IPS-18c (cell line): ENCODE measurements at regions not wholly inside any gene's neighbourhood (a gene's known extent, or its start where the extent isn't known, plus 50 kb on each side); places are given as distances from the start of the nearest gene placed in this dataset.
"Not testable (repeated sequence)": the region's sequence is repeated elsewhere in the genome, so short reads cannot be mapped to it uniquely, and the experiment has no call there.

Source experiments
- H3K4me3 ChIP-seq: 2 replicates; pipeline ENCODE4 v1.7.0; 2013; ENCODE audit warnings: low read depth, mild to moderate bottlenecking, low read length, moderate library complexity; ENCODE audit not compliant: insufficient read depth
- H3K9me3 ChIP-seq: one replicate; pipeline ENCODE4 v1.6.1; 2013; ENCODE audit warnings: mild to moderate bottlenecking, low read length, moderate library complexity; ENCODE audit not compliant: control insufficient read depth, insufficient read depth

DNA sequence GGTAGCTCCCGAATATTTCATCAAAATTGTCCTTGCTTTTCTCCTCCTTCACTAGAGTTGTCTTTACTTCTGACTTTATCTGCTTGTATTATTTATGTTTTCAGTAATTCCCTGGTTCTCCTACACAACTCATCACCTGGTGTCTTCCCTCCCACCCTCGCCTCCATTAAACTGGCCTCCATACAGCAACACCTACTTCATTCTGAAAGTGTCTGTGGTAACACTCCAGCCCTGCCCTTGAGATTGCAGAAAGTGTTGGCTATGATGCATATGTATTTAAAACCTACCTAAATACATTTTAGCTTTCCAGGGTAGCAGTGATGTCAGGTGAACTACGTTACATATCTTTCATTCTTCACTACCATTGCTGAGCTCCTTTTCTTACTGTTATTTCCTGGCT, 833.3 kb upstream of the LRRN3 start:
- Histone ChIP-seq H3K9me3 (no peaks in the 10 kb centered on the region), H3K4me3 (no peak overlapping the region)

DNA sequence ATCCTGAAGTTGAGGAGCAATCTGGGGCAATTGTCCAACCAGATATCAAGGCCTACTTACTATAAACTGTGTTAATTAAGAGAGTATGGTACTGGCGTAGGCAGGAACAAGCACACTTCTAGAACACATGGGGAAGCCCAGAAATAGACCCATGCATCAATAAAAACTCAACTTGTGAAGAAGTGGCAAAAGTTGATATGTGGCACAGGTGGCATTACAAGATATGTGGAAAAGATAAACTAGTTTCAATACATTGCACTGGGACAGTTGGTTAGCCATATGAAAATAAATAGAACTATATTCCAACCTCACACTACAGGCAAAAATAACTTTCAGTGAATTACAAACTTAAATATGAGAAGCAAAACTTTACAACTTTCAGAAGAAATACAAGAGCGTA, 828.7 kb upstream of the LRRN3 start:
- H3K4me3 ChIP-seq = no peak overlapping the region
- H3K9me3 ChIP-seq = no peaks in the 10 kb centered on the region

DNA sequence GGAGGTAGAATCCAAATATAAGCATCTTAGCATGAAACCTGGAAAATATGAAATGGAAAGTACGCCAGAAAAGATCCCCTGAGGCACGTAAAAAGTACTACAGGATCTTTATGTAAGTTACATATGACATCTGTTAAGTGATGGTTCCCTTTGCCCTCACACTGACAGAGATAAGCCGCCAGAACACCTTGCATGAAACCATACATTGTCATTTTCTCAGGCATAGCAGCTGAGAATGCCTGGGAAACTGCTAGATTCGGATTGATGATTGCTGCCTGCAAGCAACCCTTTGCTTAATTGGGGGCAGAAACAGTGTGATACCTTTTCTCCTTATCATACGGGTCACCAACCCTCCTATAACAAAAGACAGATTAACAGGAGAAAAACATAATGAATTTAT, 826.6 kb upstream of the LRRN3 start:
- H3K4me3 ChIP-seq = no peak overlapping the region
- H3K9me3 ChIP-seq = no peaks in the 10 kb centered on the region

DNA sequence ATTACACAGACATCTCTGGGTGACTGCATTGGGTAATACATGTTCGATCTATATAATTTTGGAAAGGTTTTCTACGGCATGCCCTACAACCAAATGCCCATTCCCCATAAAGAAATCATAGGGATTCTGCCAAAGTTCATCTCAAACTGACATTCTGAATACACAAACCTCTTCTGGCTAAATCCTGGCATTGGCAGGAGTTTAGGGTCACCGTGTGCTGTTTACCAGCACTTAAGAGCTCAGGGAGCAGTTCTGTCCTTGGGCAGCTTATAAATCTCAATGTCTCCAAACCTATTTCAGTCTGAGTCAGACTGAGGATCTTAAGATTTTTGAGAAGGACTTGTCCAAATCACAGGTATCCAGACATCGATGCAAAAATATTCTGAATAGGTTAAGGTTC, 809.6 kb upstream of the LRRN3 start:
- Histone ChIP-seq H3K9me3 (no peaks in the 10 kb centered on the region), H3K4me3 (no peak overlapping the region)

DNA sequence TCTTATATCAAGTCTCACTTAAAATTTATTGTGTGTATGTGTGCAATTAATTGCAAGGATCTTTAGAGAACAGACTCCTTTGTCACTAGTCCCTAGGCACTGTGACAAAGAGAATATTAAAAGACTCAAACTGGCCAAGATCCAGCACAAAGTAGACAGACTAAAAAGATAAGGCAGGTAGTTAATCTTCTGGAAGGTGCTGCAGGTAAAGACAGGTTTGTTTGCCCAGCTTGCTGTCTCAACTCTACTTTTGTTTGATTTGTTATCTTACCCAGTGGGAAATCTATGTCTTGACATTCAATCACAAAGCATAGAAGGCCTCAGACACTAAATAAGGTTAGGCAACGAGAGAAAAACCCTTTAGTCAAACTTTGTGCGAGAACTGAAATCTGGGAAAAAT, 807.9 kb upstream of the LRRN3 start:
- H3K4me3 ChIP-seq = no peak overlapping the region
- H3K9me3 ChIP-seq = no peaks in the 10 kb centered on the region

DNA sequence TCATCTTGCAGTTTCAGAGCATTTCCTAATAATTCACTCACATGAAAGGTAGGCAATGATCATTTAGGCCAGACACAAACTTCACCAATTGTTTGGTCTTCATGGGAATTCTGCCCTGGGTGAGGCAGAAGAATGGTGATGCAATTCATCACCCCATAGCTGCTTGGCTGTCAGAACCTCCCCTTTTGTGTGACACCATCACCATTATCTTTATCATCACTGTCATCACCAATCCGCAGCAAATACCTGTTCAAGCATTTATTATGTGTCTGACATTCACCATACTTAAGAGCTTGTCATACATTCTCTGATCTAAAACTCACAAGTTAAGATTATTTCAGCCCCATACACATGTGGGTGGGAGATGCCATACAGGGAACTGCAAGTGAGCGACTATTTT, 799.5 kb upstream of the LRRN3 start:
- no peak overlapping the region for H3K4me3 ChIP-seq

DNA sequence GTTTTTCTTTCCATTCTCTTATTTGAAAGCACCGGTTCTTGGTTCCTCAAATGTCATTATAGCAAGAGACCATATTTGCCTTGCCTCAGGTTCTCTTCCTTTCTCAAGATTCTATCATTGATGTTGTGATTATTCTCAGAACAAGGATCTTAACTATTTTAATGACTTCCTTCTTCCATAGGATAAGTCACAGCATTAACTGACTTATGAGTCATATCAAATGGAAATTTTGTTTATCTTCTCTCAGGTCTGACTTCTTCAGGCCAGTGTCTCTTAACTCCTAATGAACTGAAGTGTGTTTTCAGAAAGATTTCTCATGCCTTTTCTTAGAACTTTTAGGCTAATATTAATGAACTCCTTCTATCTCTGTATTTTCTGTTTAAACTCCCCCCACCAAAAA, 794.6 kb upstream of the LRRN3 start:
- Histone ChIP-seq H3K9me3 (no peaks in the 10 kb centered on the region), H3K4me3 (no peak overlapping the region)

More for the DNA sequence above, 799.5 kb upstream of the LRRN3 start:
- no peaks in the 10 kb centered on the region for H3K9me3 ChIP-seq

DNA sequence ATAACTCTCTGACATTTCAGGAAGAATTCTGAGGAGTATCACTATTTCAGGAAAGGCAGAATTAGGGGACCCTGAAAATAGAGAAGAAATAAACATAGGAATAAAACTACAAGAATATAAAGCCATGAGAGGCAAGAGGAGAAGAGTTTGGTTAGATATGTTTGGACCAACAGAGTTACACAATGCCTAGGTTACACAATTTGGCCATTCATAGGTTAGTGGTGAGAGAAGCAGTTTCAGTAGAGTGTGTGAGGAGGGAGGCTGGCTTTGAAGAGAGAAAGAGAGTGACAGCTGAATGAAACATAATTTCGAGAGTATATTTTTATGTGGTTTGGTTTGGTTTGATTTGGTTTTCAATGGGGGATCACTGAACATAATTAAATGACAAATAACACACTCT, 783.2 kb upstream of the LRRN3 start:
- Histone ChIP-seq H3K9me3 (no peaks in the 10 kb centered on the region), H3K4me3 (no peak overlapping the region)

DNA sequence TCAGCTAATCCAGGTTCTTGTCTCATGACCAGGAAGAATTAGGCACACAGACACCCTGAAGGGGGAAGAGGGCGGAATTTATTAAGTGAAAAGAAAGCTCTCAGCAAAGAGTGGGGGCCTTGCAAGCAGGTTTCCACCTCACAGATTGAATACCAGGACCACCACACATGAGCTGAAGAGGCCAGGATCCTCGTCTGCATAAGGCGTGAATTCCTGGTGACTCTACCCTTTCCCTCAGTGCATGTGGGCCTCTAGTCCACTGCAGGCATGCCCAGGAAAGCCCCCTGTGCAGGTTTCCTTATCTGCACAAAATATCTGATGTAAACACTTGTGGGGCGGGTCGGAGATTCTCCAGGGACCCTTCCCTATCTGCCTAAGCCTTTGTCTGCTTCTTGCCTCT, 782.1 kb upstream of the LRRN3 start:
- Histone ChIP-seq H3K9me3 (no peaks in the 10 kb centered on the region), H3K4me3 (no peak overlapping the region)

DNA sequence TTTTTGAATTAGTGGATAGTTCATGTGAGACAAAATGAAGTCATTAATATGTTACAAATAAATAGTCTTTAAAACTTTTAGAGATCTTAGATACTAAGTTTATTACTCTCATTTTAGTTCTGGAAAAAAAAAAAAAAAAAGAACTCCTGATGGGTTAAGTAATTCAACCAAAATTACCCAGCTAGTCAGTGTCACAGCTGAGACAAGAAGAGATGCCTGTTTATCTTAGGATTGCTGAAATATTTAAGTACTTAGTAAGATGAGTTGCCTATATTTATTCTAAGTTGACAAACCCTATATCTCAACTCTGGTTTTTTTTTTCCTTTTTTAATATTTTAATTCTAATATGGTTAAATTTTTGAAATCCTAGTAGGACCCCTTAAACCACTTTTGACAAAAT, 781.0 kb upstream of the LRRN3 start:
- Histone ChIP-seq H3K4me3 (no peak overlapping the region), H3K9me3 (no peaks in the 10 kb centered on the region)

DNA sequence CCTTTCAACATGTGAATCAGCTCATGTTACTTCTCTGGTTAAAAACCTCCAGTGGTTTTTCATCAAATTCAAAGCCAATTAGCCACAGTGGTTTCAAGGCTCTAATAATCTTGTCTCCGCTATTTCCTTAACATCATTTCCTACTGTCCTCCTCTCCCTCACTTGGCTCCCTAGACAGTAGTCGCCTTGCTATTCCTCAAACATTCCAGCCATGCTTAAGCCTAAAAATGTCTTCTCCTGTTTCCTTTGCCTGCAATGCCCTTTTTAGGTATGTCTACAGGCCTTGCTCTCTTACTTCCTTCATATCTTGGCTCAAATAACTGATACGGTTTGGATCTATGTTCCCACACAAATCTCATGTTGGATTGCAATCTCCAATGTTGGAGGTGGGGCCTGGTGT, 779.4 kb upstream of the LRRN3 start:
- Histone ChIP-seq H3K4me3 (no peak overlapping the region), H3K9me3 (peaks cover 2% of the 10 kb centered on the region)

DNA sequence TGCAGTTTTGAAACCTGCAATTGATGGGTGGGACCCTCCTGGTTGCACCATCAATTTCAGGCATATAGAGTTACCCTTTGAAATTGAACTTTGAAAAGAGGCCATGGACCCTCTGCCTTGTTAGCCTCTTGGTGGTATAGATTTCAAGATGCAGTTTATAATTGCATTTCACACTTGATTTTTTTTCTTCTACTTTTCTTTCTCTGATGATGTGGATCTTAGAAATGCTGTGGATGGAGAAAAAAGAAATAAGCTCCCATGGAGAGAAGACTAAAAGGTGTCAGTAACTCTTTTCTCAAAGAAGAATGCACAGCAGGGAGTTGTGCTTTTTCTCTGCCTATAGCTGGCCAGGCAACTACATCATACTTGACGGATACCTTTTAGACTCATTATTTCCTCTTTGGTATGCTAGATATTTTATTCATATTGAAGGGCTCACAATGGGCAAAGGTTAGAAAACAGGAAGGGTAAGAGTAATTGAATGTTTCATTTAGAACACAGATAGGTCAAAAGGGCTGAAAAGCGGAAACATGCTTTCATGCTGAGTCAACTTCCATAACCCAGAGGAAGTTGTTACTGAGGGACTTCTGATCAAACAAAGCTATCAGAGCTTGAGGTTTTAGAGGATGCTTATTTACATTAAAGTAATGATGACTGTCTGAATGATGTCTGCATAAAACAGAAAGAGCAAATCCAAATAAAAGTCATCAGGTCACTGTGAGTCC, 773.2 kb upstream of the LRRN3 start:
- H3K4me3 ChIP-seq = no peak overlapping the region
- peaks cover 4% of the 10 kb centered on the region for H3K9me3 ChIP-seq

DNA sequence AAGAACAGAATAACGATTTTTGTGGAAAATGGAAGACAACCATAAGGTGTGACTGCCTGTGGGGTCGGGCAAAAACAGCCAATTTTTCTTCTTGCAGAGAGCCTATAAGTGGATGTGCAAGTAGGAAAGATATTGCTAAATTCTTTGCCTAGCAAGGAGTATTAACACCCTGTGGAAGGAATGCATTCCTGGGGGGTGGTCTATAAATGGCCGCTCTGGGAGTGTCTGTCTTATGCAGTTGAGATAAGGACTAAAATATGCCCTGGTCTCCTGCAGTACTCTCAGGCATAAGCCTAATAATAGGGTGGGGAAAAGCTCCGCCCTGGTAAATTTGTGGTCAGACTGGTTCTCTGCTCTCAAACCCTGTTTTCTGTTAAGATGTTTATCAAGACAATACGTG, 770.6 kb upstream of the LRRN3 start:
- not testable (repeated sequence) for H3K4me3 ChIP-seq, H3K9me3 ChIP-seq

DNA sequence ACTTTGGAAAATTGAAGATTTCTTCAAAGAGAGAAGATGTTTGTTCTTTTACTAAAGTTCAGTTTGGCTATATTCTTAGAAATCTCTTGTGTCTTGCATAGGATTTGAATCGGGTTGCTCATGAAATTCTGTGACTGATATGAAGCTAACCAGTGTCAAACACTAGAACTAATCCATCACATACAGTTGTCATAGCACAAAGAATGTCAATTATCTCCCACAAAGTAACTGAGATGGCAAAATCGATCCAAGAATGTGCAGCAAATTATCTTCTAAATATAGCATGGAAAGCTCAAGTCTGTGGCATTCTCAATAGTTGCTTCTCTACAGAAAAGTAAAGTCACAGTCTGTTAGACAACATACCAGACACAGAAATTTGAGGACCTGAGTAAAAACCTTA, 768.1 kb upstream of the LRRN3 start:
- no peak overlapping the region for H3K4me3 ChIP-seq
- H3K9me3 ChIP-seq = peaks cover 2% of the 10 kb centered on the region

DNA sequence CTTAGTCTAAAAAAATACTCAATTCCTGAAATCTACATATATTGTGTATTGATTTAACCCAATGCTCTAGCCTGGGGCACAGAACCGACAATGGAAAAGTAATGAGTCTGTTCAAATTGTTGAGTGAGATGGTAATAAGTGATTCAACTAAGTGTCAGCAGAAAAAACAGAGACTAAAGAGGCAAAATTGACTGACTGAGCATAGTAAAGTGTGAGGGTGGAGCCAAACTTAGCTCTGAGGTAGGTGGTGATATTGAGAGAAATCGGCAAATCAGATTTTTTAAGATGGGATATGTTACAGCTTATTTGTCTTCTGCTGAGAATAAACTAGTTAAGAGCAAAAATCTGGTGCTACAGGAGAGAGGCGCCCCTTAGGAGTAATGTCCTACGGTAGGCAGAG, 764.0 kb upstream of the LRRN3 start:
- no peak overlapping the region for H3K4me3 ChIP-seq
- no peaks in the 10 kb centered on the region for H3K9me3 ChIP-seq

DNA sequence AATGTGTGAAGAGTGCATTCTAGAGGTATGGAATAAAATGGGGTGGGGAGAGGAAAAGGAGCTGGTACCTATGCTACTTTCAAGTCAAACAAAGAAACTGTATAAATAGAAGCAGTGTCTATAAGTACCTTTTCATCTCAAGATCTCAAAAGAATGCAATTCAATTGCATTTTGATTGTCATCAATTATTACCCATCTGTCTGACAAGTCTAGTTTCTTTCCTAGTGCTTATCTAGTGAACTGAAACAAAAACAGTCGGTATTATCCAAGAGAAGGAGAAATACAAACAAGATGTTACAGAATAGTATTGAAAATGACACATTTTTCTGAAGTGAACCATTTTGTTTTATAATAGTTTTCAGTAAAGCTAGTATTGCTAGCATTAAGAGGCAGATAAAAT, 754.5 kb upstream of the LRRN3 start:
- Histone ChIP-seq H3K9me3 (no peaks in the 10 kb centered on the region), H3K4me3 (no peak overlapping the region)

DNA sequence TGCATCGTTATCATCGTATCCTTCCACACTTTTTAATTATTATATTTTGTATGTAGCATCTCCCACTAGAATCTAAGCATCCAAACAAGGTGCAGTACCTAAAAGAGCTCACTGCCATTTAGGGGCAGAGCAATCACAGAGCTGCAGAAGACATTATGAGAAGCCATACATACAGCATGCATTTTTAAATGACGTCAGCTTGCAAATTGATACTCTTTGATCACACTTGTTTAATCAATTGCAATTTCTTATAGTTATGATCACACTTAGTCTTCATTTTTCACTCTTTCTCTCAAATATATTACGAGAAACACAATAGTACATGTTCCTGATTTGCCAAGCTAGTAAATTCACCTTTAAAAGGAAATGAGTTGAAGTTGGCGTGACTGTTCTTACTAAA, 753.3 kb upstream of the LRRN3 start:
- H3K9me3 ChIP-seq = no peaks in the 10 kb centered on the region
- H3K4me3 ChIP-seq = no peak overlapping the region

DNA sequence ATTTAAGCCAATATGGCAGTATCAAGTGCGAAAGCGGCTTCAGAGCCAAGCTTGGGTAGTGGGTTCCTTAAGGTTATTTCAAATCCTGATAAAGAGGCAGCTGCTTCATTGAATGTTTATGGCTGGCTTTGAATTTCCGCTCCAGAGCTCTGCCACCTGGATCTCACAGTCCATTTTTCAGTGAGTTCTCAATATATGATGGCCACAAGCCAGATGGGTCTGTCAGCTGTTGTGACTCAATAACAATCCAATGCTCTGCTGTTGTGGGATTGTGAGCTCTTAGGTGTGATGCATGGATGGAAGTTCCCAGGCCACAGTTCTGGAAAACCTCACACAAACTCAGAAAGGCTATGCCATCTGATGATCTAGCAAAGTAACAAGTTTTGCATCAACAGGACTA, 743.8 kb upstream of the LRRN3 start:
- Histone ChIP-seq H3K9me3 (peaks cover 2% of the 10 kb centered on the region), H3K4me3 (no peak overlapping the region)

DNA sequence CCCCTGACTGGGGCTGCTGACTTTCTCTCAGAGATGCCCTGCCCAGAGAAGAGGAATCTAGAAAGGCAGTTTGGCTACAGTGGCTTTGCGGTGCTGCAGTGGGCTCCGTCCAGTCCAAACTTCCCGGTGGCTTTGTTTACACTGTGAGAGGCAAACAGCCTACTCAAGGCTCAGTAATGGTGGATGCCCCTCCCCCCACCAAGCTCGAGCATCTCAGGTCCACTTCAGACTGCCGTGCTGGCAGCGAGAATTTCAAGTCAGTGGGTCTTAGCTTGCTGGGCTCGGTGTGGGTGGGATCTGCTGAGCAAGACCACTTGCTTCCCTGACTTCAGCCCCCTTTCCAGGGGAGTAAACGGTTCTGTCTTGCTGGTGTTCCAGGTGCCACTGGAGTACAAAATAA, 734.5 kb upstream of the LRRN3 start:
- H3K4me3 ChIP-seq = no peak overlapping the region
- H3K9me3 ChIP-seq = peaks cover 2% of the 10 kb centered on the region
